Endothelial cell (in vitro differentiated cells): ENCODE measurements at regions not wholly inside any gene's neighbourhood (a gene's known extent, or its start where the extent isn't known, plus 50 kb on each side); places are given as distances from the start of the nearest gene placed in this dataset.

Experiments used
- DNase-seq: peaks from one replicate; pipeline ENCODE4 v3.0.0; 2021; ENCODE audit warnings: low spot score
- H3K27ac Mint-ChIP-seq: one replicate; pipeline ENCODE4 v1.8.0; 2021; ENCODE audit warnings: mixed read lengths, inconsistent platforms; ENCODE audit not compliant: unreplicated experiment
- H3K27me3 Mint-ChIP-seq: one replicate; pipeline ENCODE4 v1.8.0; 2021; ENCODE audit warnings: mild to moderate bottlenecking, moderate library complexity, mixed read lengths, inconsistent platforms; ENCODE audit not compliant: unreplicated experiment
- H3K36me3 Mint-ChIP-seq: one replicate; pipeline ENCODE4 v1.8.0; 2021; ENCODE audit warnings: mild to moderate bottlenecking, low read depth, mixed read lengths, inconsistent platforms; ENCODE audit not compliant: unreplicated experiment
- H3K4me1 Mint-ChIP-seq: one replicate; pipeline ENCODE4 v1.8.0; 2021; ENCODE audit warnings: mild to moderate bottlenecking, mixed read lengths, inconsistent platforms; ENCODE audit not compliant: unreplicated experiment
- H3K4me3 Mint-ChIP-seq: one replicate; pipeline ENCODE4 v1.8.0; 2021; ENCODE audit warnings: mild to moderate bottlenecking, mixed read lengths, inconsistent platforms; ENCODE audit not compliant: unreplicated experiment
- H3K9me3 Mint-ChIP-seq: one replicate; pipeline ENCODE4 v1.8.0; 2021; ENCODE audit warnings: mixed read lengths, inconsistent platforms; ENCODE audit not compliant: unreplicated experiment
- TF ChIP-seq, protein P1 (sequence below): fragments of 200-600 bp; sonication (generic); IDR thresholded peaks from one replicate; pipeline ENCODE4 v1.5.0; 2021; ENCODE audit warnings: antibody characterized with exemption; ENCODE audit not compliant: unreplicated experiment

- Mint-ChIP-seq H3K4me3 (no peak overlapping the region), H3K4me1 (peaks cover 4% of the 10 kb centered on the region), H3K27me3 (peaks cover 4% of the 10 kb centered on the region), H3K36me3 (no peaks in the 10 kb centered on the region), H3K27ac (no peak overlapping the region), H3K9me3 (no peaks in the 10 kb centered on the region)
- TF ChIP-seq, protein P1, sequence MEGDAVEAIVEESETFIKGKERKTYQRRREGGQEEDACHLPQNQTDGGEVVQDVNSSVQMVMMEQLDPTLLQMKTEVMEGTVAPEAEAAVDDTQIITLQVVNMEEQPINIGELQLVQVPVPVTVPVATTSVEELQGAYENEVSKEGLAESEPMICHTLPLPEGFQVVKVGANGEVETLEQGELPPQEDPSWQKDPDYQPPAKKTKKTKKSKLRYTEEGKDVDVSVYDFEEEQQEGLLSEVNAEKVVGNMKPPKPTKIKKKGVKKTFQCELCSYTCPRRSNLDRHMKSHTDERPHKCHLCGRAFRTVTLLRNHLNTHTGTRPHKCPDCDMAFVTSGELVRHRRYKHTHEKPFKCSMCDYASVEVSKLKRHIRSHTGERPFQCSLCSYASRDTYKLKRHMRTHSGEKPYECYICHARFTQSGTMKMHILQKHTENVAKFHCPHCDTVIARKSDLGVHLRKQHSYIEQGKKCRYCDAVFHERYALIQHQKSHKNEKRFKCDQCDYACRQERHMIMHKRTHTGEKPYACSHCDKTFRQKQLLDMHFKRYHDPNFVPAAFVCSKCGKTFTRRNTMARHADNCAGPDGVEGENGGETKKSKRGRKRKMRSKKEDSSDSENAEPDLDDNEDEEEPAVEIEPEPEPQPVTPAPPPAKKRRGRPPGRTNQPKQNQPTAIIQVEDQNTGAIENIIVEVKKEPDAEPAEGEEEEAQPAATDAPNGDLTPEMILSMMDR, result no peak
- DNase-seq, result no peak
These were observed 272.6 kb upstream of the HS6ST1 start for GRCh38 chr2:128591022-128591860.

DNA sequence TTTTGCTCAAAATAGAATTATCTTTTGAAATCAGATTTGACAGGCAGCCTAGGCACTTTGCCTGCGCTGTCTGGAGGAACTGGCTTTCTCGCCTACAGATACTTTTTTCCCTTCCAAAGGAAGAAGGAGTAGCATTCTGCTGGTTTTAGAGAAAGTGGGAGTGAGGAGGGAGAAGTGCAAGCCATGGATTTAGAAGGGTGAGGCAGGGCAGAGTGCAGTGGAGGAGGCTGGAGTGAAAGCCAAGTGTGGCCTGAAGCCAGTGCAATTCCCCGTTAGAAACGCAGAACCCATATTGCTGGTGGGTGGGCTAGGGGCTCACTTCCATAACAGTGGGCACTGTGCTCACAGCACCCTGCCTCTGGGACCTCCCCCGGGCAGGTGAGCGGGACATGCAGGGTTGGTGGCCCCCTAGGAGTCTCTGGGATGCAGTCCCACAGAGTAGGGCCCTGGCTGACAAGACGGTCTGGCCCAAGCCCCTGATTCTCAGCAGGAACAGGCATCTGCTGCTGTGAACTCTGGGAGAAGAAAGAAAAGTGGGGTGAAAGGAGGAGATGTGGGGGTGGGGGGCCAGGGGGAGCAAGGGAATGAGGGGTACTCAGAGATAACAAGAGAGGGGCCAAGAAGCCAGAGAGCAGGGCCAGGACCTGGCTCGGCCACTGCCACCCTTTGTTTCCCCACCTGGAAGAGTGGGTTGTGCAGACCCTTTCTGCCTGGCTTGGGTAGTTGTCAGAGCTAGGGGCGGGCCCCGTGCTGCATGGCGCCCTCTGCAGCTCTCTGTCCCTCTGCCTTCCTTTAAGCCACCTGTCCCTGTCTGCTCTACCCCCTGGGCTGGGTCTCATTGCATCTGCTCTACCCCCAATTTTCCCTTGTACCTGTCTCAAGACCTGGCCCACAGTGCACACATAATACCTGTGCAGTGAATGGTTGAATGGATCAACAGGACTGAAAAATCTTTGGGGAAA lies 273.5 kb upstream of the HS6ST1 start:
- no peak overlapping the region for H3K4me3 Mint-ChIP-seq
- TF ChIP-seq, protein P1, result no peak
- H3K36me3 Mint-ChIP-seq, result no peaks in the 10 kb centered on the region
- peaks cover 4% of the 10 kb centered on the region for H3K27me3 Mint-ChIP-seq
- H3K27ac Mint-ChIP-seq, result peak overlapping the region; percentile 67
- H3K9me3 Mint-ChIP-seq, result no peaks in the 10 kb centered on the region
- DNase-seq, result no peak
- peaks cover 4% of the 10 kb centered on the region for H3K4me1 Mint-ChIP-seq

- no peak overlapping the region for H3K27ac Mint-ChIP-seq
- no peaks in the 10 kb centered on the region for H3K36me3 Mint-ChIP-seq
- no peaks in the 10 kb centered on the region for H3K9me3 Mint-ChIP-seq
- peaks cover 4% of the 10 kb centered on the region for H3K4me1 Mint-ChIP-seq
- H3K4me3 Mint-ChIP-seq, result no peak overlapping the region
- H3K27me3 Mint-ChIP-seq, result peaks cover 4% of the 10 kb centered on the region
- no peak for DNase-seq
- TF ChIP-seq, protein P1, result no peak
These were observed 274.8 kb upstream of the HS6ST1 start for GRCh38 chr2:128593518-128593878.

DNA sequence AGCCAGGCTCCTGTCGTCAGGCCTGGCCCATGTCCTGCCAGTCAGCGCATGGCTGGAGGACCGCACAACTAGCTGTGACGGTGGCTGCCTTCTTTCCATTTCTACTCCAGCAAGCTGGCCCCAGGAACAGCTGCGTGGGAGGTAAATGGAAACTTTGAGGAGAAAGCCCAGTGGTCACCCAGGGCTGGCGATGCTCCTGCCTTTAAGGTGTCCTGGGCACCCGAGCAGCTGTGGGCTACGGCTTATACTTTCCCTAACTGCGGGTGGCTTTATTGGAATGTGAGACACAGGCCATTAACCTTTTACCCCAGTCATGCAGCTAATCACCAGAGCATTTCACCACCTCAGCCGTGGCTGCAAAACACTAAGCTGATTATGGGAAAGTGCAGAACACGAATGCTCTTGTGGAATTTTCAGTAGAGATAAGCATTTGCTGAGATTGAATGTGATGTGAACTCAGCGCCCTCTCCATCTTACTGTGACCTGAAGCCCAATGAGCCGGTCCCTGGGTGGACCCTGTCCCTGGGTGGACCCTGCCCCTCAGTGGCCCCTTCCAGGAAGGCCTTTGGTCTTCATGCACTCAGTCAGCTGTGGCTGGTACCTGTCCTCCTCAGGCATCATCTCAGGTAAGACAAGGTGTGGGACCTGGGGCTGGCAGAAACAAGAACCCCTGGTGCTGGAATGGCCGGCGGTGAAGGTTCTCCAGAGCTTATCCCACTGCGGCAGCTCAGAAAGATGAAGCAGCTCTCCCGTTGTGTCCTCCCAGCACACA lies 275.4 kb upstream of the HS6ST1 start:
- DNase-seq, result no peak
- no peaks in the 10 kb centered on the region for H3K36me3 Mint-ChIP-seq
- TF ChIP-seq, protein P1, result no peak
- H3K27ac Mint-ChIP-seq, result no peak overlapping the region
- peaks cover 4% of the 10 kb centered on the region for H3K27me3 Mint-ChIP-seq
- H3K4me3 Mint-ChIP-seq, result no peak overlapping the region
- H3K4me1 Mint-ChIP-seq, result peaks cover 4% of the 10 kb centered on the region
- no peaks in the 10 kb centered on the region for H3K9me3 Mint-ChIP-seq
